Activated T-helper 2 cell treated with anti-CD3 and anti-CD28 coated beads, Interferon-gamma antibody, Interleukin-2, Interleukin-4, amounts not matched to agents 10 μg/mL and 5 μg/mL and 100 μg/mL, durations not matched to agents 14 hours and 24 hours and 36 hours (primary cell): ENCODE measurements at regions not wholly inside any gene's neighbourhood (a gene's known extent, or its start where the extent isn't known, plus 50 kb on each side); places are given as distances from the start of the nearest gene placed in this dataset.

ENCODE experiments used
- DNase-seq: peaks from one replicate; pipeline ENCODE4 v3.0.0; 2021; ENCODE audit warnings: low spot score
- H3K27ac Mint-ChIP-seq: one replicate; pipeline ENCODE4 v1.8.0; 2021; ENCODE audit warnings: mixed read lengths
- H3K27me3 Mint-ChIP-seq: one replicate; pipeline ENCODE4 v1.8.0; 2021; ENCODE audit warnings: low read depth, mixed read lengths
- H3K36me3 Mint-ChIP-seq: one replicate; pipeline ENCODE4 v1.8.0; 2021; ENCODE audit warnings: low read depth, mixed read lengths
- H3K4me1 Mint-ChIP-seq: one replicate; pipeline ENCODE4 v1.8.0; 2021; ENCODE audit warnings: low read depth, mixed read lengths
- H3K4me3 Mint-ChIP-seq: one replicate; pipeline ENCODE4 v1.8.0; 2021; ENCODE audit warnings: low read depth, mild to moderate bottlenecking, moderate library complexity, mixed read lengths
- H3K9me3 Mint-ChIP-seq: one replicate; pipeline ENCODE4 v1.8.0; 2021; ENCODE audit warnings: mixed read lengths
- intact Hi-C: fragments of 100-400 bp; cut with micrococcal nuclease; formaldehyde crosslinking; loops from one replicate; pipeline ENCODE4 v1.15.1; 2023

DNA sequence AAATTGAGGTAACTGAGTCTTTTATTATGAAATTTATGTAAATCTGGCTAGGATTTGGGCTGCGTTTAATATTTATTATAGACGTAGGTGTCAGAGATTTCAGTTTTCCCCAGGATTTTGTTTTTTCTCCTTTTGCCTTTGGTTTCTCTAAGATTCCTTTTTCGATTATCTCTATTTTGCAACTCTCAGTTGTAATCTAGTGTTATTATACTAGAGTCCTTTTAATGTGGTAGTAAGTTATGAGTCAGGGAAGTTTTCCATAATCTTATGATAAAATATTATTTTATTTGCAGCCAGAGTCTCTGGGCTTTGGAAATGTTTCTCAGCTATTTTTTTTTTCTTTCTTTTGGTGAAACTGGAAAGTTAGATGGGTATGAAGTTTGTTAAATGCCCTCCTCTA, 1043.8 kb downstream of the PLA2G4A start:
- no peaks in the 10 kb centered on the region for H3K36me3 Mint-ChIP-seq
- no peaks in the 10 kb centered on the region for H3K27me3 Mint-ChIP-seq
- DNase-seq, result no peak
- no peaks in the 10 kb centered on the region for H3K4me1 Mint-ChIP-seq
- no peak overlapping the region for H3K27ac Mint-ChIP-seq
- H3K4me3 Mint-ChIP-seq, result no peak overlapping the region
- H3K9me3 Mint-ChIP-seq, result peaks cover 28% of the 10 kb centered on the region
- intact Hi-C loops, result no loop called here

DNA sequence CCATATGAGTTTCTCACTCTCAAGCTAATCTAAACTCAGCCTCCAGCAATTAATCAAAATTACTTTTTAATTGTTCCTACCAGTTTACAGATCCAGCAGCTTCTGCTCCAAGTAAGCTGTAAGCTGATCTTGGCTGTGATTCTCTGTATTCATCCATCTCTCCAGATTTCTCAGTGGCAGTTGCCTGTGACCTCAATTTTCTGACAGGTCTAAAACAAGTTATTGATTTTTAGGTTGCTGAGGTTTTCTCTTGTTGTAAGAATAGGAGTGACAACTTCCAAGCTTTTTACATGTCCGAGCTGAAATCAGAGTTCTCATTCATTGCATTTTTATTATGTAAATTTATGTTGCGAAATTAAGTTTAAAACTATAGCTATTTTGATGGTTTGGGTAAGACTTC, 1044.4 kb downstream of the PLA2G4A start:
- Mint-ChIP-seq H3K27me3 (no peaks in the 10 kb centered on the region), H3K4me1 (no peaks in the 10 kb centered on the region), H3K36me3 (no peaks in the 10 kb centered on the region), H3K27ac (no peak overlapping the region), H3K9me3 (peaks cover 28% of the 10 kb centered on the region), H3K4me3 (no peak overlapping the region)
- intact Hi-C loops, result no loop called here
- no peak for DNase-seq

DNA sequence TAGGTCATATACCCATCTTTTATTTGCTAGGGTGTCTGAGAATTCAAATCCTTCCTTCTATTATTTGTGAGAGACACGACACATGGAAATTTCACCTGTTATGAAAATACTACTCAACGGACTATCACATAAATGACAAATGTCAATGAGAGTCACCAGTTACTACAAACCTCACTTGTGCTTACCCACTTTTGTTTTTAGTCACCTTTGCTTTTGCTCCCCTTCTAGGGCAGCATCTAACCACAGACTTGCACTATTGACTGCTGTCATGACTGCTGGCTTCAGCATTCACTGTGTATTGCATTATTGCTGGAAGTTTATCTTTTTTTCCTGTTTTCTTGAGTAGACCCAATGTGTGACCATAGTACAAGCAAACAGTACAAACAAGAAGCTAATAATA, 1048.0 kb downstream of the PLA2G4A start:
- Mint-ChIP-seq H3K27ac (no peak overlapping the region), H3K9me3 (peaks cover 14% of the 10 kb centered on the region), H3K36me3 (no peaks in the 10 kb centered on the region), H3K4me1 (no peaks in the 10 kb centered on the region), H3K27me3 (no peaks in the 10 kb centered on the region), H3K4me3 (no peak overlapping the region)
- DNase-seq, result no peak
- intact Hi-C loops, result no loop called here

DNA sequence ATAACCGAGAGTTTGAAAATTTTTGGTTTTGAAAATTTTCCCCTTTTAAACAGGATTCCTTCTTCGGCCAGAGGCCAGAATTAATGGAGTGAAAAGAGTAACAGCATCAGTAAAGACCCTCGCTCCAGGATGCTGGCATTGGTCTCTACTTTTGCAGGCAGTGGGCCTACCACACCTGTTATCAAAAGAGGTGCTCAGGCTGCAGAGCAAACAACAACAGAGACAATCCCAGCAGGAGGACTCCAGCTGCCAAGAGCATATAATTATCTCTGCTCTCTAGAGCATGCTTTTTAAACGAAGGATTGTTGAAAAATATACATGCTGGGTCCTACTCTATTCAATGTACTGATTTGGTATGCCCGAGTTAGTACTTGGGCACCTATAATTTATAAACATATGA, 1048.5 kb downstream of the PLA2G4A start:
- no peak overlapping the region for H3K4me3 Mint-ChIP-seq
- no peaks in the 10 kb centered on the region for H3K4me1 Mint-ChIP-seq
- intact Hi-C loops, result no loop called here
- H3K27me3 Mint-ChIP-seq, result no peaks in the 10 kb centered on the region
- H3K36me3 Mint-ChIP-seq, result no peaks in the 10 kb centered on the region
- peaks cover 11% of the 10 kb centered on the region for H3K9me3 Mint-ChIP-seq
- no peak for DNase-seq
- H3K27ac Mint-ChIP-seq, result no peak overlapping the region

DNA sequence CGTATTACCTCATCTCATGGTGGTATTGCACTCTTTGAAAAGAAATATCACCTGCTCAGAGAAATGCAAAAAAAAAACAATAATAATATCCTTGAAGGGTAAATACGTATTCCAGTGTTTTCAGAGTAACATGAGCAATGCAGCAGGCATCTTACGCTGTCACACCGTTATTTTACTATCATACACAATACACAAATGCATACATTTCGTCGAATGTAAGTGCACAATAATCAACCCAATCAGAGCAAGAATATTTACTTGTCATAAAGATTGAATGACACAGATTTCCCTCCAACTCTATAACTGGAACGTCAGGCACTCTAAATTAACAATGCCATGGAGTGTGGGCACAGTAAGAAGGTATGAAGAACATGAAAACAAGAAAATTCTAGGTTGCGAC, 1050.1 kb downstream of the PLA2G4A start:
- Mint-ChIP-seq H3K27ac (no peak overlapping the region), H3K9me3 (peaks cover 6% of the 10 kb centered on the region), H3K4me1 (no peaks in the 10 kb centered on the region), H3K4me3 (no peak overlapping the region), H3K36me3 (no peaks in the 10 kb centered on the region), H3K27me3 (no peaks in the 10 kb centered on the region)
- intact Hi-C loops, result no loop called here
- no peak for DNase-seq

DNA sequence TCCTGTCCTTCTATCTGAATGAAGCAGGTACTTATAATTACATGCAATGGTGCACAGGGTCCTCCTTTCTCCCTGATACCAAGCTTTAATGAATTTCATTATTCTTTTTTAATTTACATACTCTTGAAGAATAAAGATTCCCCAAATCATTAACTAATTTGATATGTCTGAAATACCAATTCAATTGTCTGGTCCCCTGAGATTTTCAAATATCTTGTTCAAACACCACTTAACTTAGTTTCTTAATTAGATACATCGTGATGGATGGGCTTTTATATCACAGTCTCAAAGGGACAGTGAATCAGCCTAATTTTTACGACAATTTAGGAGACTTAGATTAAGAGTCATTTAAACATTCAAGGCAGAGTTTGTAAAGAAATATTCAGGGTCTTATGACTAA, 1054.6 kb downstream of the PLA2G4A start:
- no peak overlapping the region for H3K4me3 Mint-ChIP-seq
- no peaks in the 10 kb centered on the region for H3K4me1 Mint-ChIP-seq
- H3K27me3 Mint-ChIP-seq, result no peaks in the 10 kb centered on the region
- H3K36me3 Mint-ChIP-seq, result no peaks in the 10 kb centered on the region
- no peak overlapping the region for H3K27ac Mint-ChIP-seq
- peaks cover 4% of the 10 kb centered on the region for H3K9me3 Mint-ChIP-seq
- DNase-seq, result no peak
- intact Hi-C loops, result no loop called here

DNA sequence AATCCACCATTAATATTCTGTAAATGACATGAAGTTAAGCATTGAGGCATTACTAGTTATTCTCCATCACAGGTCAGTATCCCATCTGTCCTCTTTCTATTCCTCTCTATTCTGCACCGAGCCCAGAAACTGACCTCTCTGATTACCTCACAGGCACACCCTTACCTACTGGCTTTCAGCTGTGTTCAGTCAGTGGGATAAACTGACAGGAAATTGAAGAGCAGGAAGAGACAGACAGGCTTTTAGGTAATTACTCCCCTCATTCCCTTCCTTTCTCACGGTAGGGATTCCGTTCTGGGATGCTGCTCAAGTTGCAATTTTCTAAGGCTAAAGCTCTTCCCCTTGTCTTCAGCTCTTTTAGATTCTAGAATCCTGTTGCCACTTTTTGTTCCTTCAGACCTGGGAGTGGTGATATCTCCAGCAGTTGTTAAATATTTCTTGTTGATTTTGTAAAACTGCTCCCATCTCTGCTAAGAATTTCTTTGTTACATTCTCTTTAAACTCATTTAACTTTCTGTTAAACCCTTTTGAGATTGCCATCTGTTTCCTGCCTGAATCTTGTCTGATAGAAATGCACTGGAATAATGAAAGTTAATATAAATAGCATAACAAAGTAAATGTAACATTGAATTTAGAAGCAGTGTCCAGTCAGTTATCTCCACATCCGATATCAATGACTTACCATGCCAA, 1063.4 kb downstream of the PLA2G4A start:
- Mint-ChIP-seq H3K4me3 (no peak overlapping the region), H3K27me3 (no peaks in the 10 kb centered on the region), H3K4me1 (no peaks in the 10 kb centered on the region), H3K9me3 (peaks cover 20% of the 10 kb centered on the region), H3K27ac (no peak overlapping the region), H3K36me3 (no peaks in the 10 kb centered on the region)
- intact Hi-C loops, result no loop called here
- DNase-seq, result no peak

DNA sequence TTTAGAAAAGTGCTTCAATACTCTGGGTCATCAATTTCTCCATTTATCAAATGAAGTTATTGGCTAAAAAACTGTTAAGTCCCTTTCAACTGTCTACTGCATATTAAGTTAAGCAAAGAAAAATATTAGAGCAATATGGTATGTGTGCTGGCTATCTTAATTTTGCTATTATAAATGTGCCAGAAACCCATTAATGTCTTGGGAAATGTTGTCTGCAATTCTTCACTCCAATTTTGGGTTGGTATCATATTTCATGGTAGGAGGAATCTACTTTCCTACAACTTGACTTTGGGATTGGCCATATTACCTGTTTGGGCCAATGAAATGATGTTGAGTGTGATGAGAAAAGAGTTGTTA, 1063.9 kb downstream of the PLA2G4A start:
- Mint-ChIP-seq H3K9me3 (peaks cover 20% of the 10 kb centered on the region), H3K27ac (no peak overlapping the region), H3K4me3 (no peak overlapping the region), H3K27me3 (no peaks in the 10 kb centered on the region), H3K36me3 (no peaks in the 10 kb centered on the region), H3K4me1 (no peaks in the 10 kb centered on the region)
- DNase-seq, result no peak
- intact Hi-C loops, result no loop called here

DNA sequence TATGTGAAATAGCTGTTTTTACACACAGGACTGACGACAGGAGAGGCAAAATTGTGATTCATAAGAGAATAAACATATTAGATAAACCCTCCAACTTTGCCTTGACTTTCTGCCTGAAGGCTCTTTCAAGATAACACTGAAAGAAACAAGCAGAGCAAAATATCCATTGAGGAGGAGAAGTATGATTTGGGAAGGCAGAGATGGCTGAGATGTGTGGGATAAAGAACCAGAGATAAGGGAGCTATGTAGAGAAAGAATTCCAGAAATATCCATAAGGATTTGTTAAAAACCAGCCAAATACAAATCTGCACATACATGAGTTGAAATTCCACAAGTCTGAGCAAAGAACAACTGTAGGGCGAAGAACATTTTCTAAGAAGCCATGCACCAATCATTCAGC, 1064.7 kb downstream of the PLA2G4A start:
- H3K9me3 Mint-ChIP-seq, result peaks cover 20% of the 10 kb centered on the region
- H3K27ac Mint-ChIP-seq, result no peak overlapping the region
- H3K4me3 Mint-ChIP-seq, result no peak overlapping the region
- DNase-seq, result no peak
- H3K27me3 Mint-ChIP-seq, result no peaks in the 10 kb centered on the region
- H3K36me3 Mint-ChIP-seq, result no peaks in the 10 kb centered on the region
- H3K4me1 Mint-ChIP-seq, result no peaks in the 10 kb centered on the region
- intact Hi-C loops, result no loop called here

DNA sequence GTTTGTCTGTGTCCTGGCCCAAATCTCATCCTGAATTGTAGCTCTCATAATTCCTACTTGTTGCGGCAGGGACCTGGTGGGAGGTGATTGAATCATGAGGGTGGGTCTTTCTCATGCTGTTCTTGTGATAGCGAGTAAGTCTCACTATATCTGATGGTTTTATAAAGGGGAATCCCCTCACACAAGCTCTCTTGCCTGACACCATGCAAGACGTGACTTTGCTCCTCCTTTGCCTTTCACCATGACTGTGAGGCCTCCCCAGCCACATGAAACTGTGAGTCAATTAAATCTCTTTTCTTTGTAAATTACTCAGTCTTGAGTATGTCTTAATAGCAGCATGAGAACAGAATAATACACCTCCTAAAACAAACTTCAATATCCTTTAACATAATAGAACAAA, 1065.6 kb downstream of the PLA2G4A start:
- H3K27ac Mint-ChIP-seq, result no peak overlapping the region
- no peak for DNase-seq
- H3K4me1 Mint-ChIP-seq, result no peaks in the 10 kb centered on the region
- no peaks in the 10 kb centered on the region for H3K27me3 Mint-ChIP-seq
- intact Hi-C loops, result no loop called here
- H3K9me3 Mint-ChIP-seq, result peaks cover 20% of the 10 kb centered on the region
- no peaks in the 10 kb centered on the region for H3K36me3 Mint-ChIP-seq
- no peak overlapping the region for H3K4me3 Mint-ChIP-seq

DNA sequence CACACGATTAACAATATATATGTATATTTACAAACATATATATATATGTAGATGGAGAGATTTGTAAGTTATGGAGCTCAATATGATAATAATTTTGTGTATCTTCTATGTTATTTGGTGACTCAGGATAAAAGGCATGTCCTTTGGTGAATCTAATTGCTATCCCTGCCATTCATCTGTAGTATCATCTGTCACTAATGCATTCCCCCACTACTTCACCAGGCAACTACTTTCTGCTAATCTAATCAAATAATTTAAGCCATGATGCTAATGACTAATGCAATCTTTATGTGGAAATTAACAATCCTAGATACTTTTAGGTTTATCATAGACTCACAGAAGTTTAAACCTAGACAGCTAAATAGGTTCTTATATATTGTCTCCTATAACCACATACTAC, 1074.5 kb downstream of the PLA2G4A start:
- no peaks in the 10 kb centered on the region for H3K27me3 Mint-ChIP-seq
- H3K9me3 Mint-ChIP-seq, result no peaks in the 10 kb centered on the region
- H3K36me3 Mint-ChIP-seq, result no peaks in the 10 kb centered on the region
- no peak overlapping the region for H3K27ac Mint-ChIP-seq
- H3K4me3 Mint-ChIP-seq, result no peak overlapping the region
- no peaks in the 10 kb centered on the region for H3K4me1 Mint-ChIP-seq
- DNase-seq, result no peak
- intact Hi-C loops, result no loop called here

DNA sequence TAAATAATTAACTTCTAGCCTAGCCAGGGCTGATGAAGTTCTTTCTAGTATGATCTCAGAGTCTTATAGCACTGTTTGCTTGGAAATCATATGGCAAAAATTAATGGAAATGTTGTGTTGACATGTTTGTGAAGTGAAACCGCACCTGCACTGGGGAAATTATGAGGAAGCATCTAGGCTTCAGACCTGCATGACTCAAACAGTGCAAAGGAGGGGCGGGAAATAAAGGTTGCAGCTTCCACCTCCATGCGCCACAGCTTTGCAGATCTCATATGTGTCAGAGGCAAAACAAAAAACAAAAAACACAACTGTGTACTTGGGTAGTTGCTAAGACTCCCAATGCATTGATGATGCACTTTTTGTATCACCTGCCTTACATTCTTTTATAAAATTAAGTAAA, 1080.6 kb downstream of the PLA2G4A start:
- no peaks in the 10 kb centered on the region for H3K9me3 Mint-ChIP-seq
- intact Hi-C loops, result no loop called here

DNA sequence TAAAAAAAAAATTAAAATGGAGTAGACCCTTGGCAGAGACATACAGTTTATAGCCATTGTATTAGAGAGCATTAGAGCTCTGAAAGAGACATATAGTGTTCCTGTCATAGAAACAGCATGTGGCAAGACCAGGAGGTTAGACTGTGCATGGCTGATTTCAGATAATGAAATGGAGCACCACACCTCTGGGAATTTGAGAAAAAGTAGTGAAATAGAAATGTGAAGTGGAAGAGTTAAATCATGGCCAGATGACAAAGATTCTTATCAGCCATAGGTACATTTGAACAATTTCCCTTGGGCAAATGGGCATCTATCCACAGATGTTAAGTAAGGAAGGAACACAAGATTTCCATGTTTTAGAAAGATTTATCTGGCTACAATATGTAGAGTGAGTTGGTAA, 1083.1 kb downstream of the PLA2G4A start:
- Mint-ChIP-seq H3K27me3 (no peaks in the 10 kb centered on the region), H3K4me3 (no peak overlapping the region)

More for the DNA sequence above, 1080.6 kb downstream of the PLA2G4A start:
- Mint-ChIP-seq H3K27ac (no peak overlapping the region), H3K36me3 (no peaks in the 10 kb centered on the region), H3K4me1 (no peaks in the 10 kb centered on the region), H3K4me3 (no peak overlapping the region), H3K27me3 (no peaks in the 10 kb centered on the region)
- DNase-seq, result no peak

DNA sequence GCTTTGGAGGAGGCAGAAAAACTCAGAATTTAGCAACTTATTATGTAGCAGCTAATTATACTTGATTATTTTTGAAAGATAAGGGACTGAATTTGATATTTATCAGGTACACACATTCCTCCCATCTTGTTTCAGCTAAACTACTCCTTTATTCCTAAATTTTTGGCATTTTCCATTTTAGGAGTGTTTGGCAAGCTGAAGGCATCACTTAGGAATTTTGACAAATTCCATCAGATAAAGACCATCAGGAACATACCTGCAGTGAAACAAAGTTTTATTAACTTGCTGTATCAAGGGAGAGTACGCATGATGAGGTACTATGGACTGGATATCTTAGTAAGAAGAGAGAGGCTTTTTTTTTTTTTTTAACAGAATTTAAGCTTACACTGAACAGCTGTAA, 1092.2 kb downstream of the PLA2G4A start:
- Mint-ChIP-seq H3K4me1 (no peaks in the 10 kb centered on the region), H3K36me3 (no peaks in the 10 kb centered on the region), H3K27ac (no peak overlapping the region), H3K27me3 (no peaks in the 10 kb centered on the region), H3K9me3 (no peaks in the 10 kb centered on the region), H3K4me3 (no peak overlapping the region)
- intact Hi-C loops, result no loop called here
- no peak for DNase-seq

More for the DNA sequence above, 1083.1 kb downstream of the PLA2G4A start:
- H3K4me1 Mint-ChIP-seq, result no peaks in the 10 kb centered on the region
- H3K27ac Mint-ChIP-seq, result no peak overlapping the region
- no peaks in the 10 kb centered on the region for H3K36me3 Mint-ChIP-seq
- DNase-seq, result no peak
- intact Hi-C loops, result no loop called here
- no peaks in the 10 kb centered on the region for H3K9me3 Mint-ChIP-seq
